NCI-H128 (cell line): ENCODE measurements at regions not wholly inside any gene's neighbourhood (a gene's known extent, or its start where the extent isn't known, plus 50 kb on each side); places are given as distances from the start of the nearest gene placed in this dataset.
"Not testable (repeated sequence)": the region's sequence is repeated elsewhere in the genome, so short reads cannot be mapped to it uniquely, and the experiment has no call there.

Experiments used
- DNase-seq: peaks from one replicate; lab custom pipeline; 2025; ENCODE audit not compliant: unreplicated experiment; lab: John Stamatoyannopoulos, UW

- no peak for DNase-seq
Observed at GRCh38 chr9:25284365-25284764, 393.9 kb downstream of the TUSC1 start.

GRCh38 chr9:25282946-25283345 is 395.3 kb downstream of the TUSC1 start:
- no peak for DNase-seq

- no peak for DNase-seq
Observed at GRCh38 chr9:25261445-25261844, 416.8 kb downstream of the TUSC1 start.

GRCh38 chr9:25260046-25260445 is 418.2 kb downstream of the TUSC1 start:
- DNase-seq, result no peak

GRCh38 chr9:25255216-25255615 is 423.0 kb downstream of the TUSC1 start:
- DNase-seq, result no peak

GRCh38 chr9:25254051-25254450 is 424.2 kb downstream of the TUSC1 start:
- no peak for DNase-seq

GRCh38 chr9:25241421-25241820 is 436.8 kb downstream of the TUSC1 start:
- no peak for DNase-seq

GRCh38 chr9:25226901-25227686 is 451.1 kb downstream of the TUSC1 start:
- no peak for DNase-seq

GRCh38 chr9:25225938-25226760 is 452.1 kb downstream of the TUSC1 start:
- DNase-seq, result no peak

GRCh38 chr9:25224996-25225395 is 453.2 kb downstream of the TUSC1 start:
- no peak for DNase-seq

GRCh38 chr9:25224309-25224708 is 453.9 kb downstream of the TUSC1 start:
- no peak for DNase-seq

GRCh38 chr9:25212361-25212760 is 465.9 kb downstream of the TUSC1 start:
- no peak for DNase-seq

- no peak for DNase-seq
Observed at GRCh38 chr9:25207402-25208195, 470.6 kb downstream of the TUSC1 start.

- DNase-seq, result no peak
Observed at GRCh38 chr9:25206027-25206426, 472.2 kb downstream of the TUSC1 start.

- DNase-seq, result no peak
Observed at GRCh38 chr9:25205285-25205684, 473.0 kb downstream of the TUSC1 start.

- DNase-seq, result no peak
Observed at GRCh38 chr9:25177858-25178257, 500.4 kb downstream of the TUSC1 start.

- DNase-seq, result no peak
Observed at GRCh38 chr9:25129537-25129936, 548.7 kb downstream of the TUSC1 start.

GRCh38 chr9:25121811-25122210 is 556.4 kb downstream of the TUSC1 start:
- no peak for DNase-seq

GRCh38 chr9:25119041-25119440 is 559.2 kb downstream of the TUSC1 start:
- no peak for DNase-seq

GRCh38 chr9:25117791-25118190 is 560.5 kb downstream of the TUSC1 start:
- DNase-seq, result no peak

GRCh38 chr9:25102204-25102603 is 556.5 kb upstream of the IZUMO3 start:
- not testable (repeated sequence) for DNase-seq
